HEK293 (cell line): ENCODE measurements at regions not wholly inside any gene's neighbourhood (a gene's known extent, or its start where the extent isn't known, plus 50 kb on each side); places are given as distances from the start of the nearest gene placed in this dataset.

Experiments
- CTCF ChIP-seq: fragments of 450-650 bp; formaldehyde crosslinking; IDR thresholded peaks from 2 replicates; pipeline ENCODE4 v1.5.1; 2016; ENCODE audit warnings: missing biosample characterization, missing genetic modification characterization
- ELK4 ChIP-seq: IDR thresholded peaks from 2 replicates; pipeline ENCODE4 v1.6.1; 2011; ENCODE audit warnings: mild to moderate bottlenecking, low read depth, low read length, borderline replicate concordance
- MEIS1 ChIP-seq: sonication (generic); formaldehyde crosslinking; IDR thresholded peaks from 2 replicates; pipeline ENCODE4 v1.8.1; 2022; ENCODE audit warnings: missing genetic modification reagents, mild to moderate bottlenecking, borderline replicate concordance
- PATZ1 ChIP-seq: fragments of 450-650 bp; formaldehyde crosslinking; IDR thresholded peaks from 2 replicates; pipeline ENCODE4 v1.5.1; 2016; ENCODE audit warnings: missing biosample characterization, missing genetic modification characterization
- ZNF114 ChIP-seq: fragments of 450-650 bp; formaldehyde crosslinking; IDR thresholded peaks from 2 replicates; pipeline ENCODE4 v1.5.0; 2017; ENCODE audit warnings: missing biosample characterization, missing genetic modification characterization
- ZNF292 ChIP-seq: fragments of 450-650 bp; formaldehyde crosslinking; IDR thresholded peaks from 2 replicates; pipeline ENCODE4 v1.5.1; 2016; ENCODE audit warnings: low read depth, missing biosample characterization, missing genetic modification characterization, borderline replicate concordance
- ZNF404 ChIP-seq: fragments of 450-650 bp; formaldehyde crosslinking; IDR thresholded peaks from 2 replicates; pipeline ENCODE4 v1.5.1; 2017; ENCODE audit warnings: missing biosample characterization, missing genetic modification characterization
- ZNF639 ChIP-seq: fragments of 450-650 bp; formaldehyde crosslinking; IDR thresholded peaks from 2 replicates; pipeline ENCODE4 v1.5.1; 2016; ENCODE audit warnings: missing biosample characterization, missing genetic modification characterization

- TF ChIP-seq CTCF (tag by site-specific recombination) (no peak), ZNF292 (tag by site-specific recombination) (no peak), PATZ1 (tag by site-specific recombination) (no peak), ELK4 (no peak), ZNF404 (tag by site-specific recombination) (no peak), ZNF639 (no peak), ZNF114 (no peak), MEIS1 (CRISPR knock-in tag) (no peak)
Observed at GRCh38 chr18:25651553-25651952, 299.6 kb upstream of the ZNF521 start.
